Smooth muscle cell (in vitro differentiated cells): ENCODE measurements at regions not wholly inside any gene's neighbourhood (a gene's known extent, or its start where the extent isn't known, plus 50 kb on each side); places are given as distances from the start of the nearest gene placed in this dataset.

Experiments
- DNase-seq: peaks from one replicate; lab custom pipeline; 2025; ENCODE audit not compliant: unreplicated experiment; lab: John Stamatoyannopoulos, UW
- H2AFZ ChIP-seq: fragments of 200-600 bp; sonication (generic); 2 replicates; pipeline ENCODE4 v1.6.0; 2016; ENCODE audit warnings: antibody characterized with exemption, low read depth, mild to moderate bottlenecking
- H3F3A ChIP-seq: fragments of 200-600 bp; sonication (generic); 2 replicates; pipeline ENCODE4 v1.6.0; 2017; ENCODE audit warnings: antibody characterized with exemption, low read depth
- H3K27ac ChIP-seq: fragments of 200-600 bp; sonication (generic); 2 replicates; pipeline ENCODE4 v1.5.1; 2016; ENCODE audit warnings: low read depth, mild to moderate bottlenecking
- H3K27me3 ChIP-seq: fragments of 200-600 bp; sonication (generic); 2 replicates; pipeline ENCODE4 v1.6.1; 2016; ENCODE audit warnings: low read depth, mild to moderate bottlenecking
- H3K36me3 ChIP-seq: fragments of 200-600 bp; sonication (generic); 2 replicates; pipeline ENCODE4 v1.5.1; 2016; ENCODE audit warnings: low read depth
- H3K4me1 ChIP-seq: fragments of 200-600 bp; sonication (generic); 2 replicates; pipeline ENCODE4 v1.5.1; 2016; ENCODE audit warnings: low read depth
- H3K4me2 ChIP-seq: fragments of 200-600 bp; sonication (generic); 2 replicates; pipeline ENCODE4 v1.6.0; 2016; ENCODE audit warnings: mild to moderate bottlenecking
- H3K4me3 ChIP-seq: fragments of 200-600 bp; sonication (generic); 2 replicates; pipeline ENCODE4 v1.5.1; 2016; ENCODE audit warnings: mild to moderate bottlenecking
- H3K79me2 ChIP-seq: fragments of 200-600 bp; sonication (generic); 2 replicates; pipeline ENCODE4 v1.6.0; 2016; ENCODE audit warnings: low read depth, mild to moderate bottlenecking
- H3K9ac ChIP-seq: fragments of 200-600 bp; sonication (generic); 2 replicates; pipeline ENCODE4 v1.6.0; 2016; ENCODE audit warnings: low read depth
- H3K9me3 ChIP-seq: fragments of 200-600 bp; sonication (generic); replicated peaks from 2 replicates; pipeline ENCODE4 v1.5.1; 2016; ENCODE audit warnings: low read depth
- H4K20me1 ChIP-seq: fragments of 200-600 bp; sonication (generic); 2 replicates; pipeline ENCODE4 v1.6.0; 2016; ENCODE audit warnings: low read depth
- WGBS: methylation state at CpG from one replicate; pipeline ENCODE4 v1.1.7; 2016; ENCODE audit warnings: low lambda C conversion rate; 5-methylcytosine and 5-hydroxymethylcytosine counted together
- TF ChIP-seq, protein P1 (sequence below): fragments of 200-600 bp; sonication (generic); IDR thresholded peaks from 2 replicates; pipeline ENCODE4 v1.5.1; 2017; ENCODE audit warnings: borderline replicate concordance, mild to moderate bottlenecking, antibody characterized with exemption; ENCODE audit not compliant: insufficient read depth, poor library complexity, severe bottlenecking

DNA sequence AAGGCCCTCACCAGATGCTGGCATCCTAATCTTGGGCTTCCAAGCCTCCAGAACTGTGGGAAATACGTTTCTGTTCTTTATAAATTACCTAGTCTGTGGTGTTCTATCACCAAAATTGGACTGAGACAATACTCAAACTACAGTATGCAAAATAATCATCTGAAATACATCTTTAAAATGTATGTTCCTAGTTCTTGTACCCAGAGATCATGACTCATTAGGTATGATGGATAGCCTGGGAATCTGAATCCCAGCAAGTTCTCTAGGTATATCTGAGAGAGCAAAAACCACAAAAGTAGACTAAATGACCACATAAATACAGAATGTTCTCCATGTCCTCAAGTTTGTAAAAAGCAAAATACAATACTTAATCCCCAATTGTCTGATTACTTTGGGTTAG lies 166.3 kb downstream of the YIPF5 start:
- Histone ChIP-seq H3K36me3 (no peaks in the 10 kb centered on the region), H3K9me3 (no peaks in the 10 kb centered on the region), H3F3A (no peaks in the 10 kb centered on the region), H3K27ac (no peak overlapping the region), H2AFZ (no peak overlapping the region), H3K4me1 (no peaks in the 10 kb centered on the region), H3K9ac (no peak overlapping the region), H3K4me3 (no peak overlapping the region), H3K4me2 (no peak overlapping the region), H3K79me2 (no peaks in the 10 kb centered on the region), H3K27me3 (no peaks in the 10 kb centered on the region), H4K20me1 (no peaks in the 10 kb centered on the region)
- no peak for DNase-seq
- 70% methylated on average over 1 of the region's 1 CpG for WGBS
- TF ChIP-seq, protein P1, sequence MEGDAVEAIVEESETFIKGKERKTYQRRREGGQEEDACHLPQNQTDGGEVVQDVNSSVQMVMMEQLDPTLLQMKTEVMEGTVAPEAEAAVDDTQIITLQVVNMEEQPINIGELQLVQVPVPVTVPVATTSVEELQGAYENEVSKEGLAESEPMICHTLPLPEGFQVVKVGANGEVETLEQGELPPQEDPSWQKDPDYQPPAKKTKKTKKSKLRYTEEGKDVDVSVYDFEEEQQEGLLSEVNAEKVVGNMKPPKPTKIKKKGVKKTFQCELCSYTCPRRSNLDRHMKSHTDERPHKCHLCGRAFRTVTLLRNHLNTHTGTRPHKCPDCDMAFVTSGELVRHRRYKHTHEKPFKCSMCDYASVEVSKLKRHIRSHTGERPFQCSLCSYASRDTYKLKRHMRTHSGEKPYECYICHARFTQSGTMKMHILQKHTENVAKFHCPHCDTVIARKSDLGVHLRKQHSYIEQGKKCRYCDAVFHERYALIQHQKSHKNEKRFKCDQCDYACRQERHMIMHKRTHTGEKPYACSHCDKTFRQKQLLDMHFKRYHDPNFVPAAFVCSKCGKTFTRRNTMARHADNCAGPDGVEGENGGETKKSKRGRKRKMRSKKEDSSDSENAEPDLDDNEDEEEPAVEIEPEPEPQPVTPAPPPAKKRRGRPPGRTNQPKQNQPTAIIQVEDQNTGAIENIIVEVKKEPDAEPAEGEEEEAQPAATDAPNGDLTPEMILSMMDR, result no peak

- Histone ChIP-seq H3K27ac (no peak overlapping the region), H3K27me3 (no peaks in the 10 kb centered on the region), H3F3A (no peaks in the 10 kb centered on the region), H2AFZ (no peak overlapping the region), H4K20me1 (no peaks in the 10 kb centered on the region), H3K4me1 (no peaks in the 10 kb centered on the region), H3K9ac (no peak overlapping the region), H3K4me2 (no peak overlapping the region), H3K79me2 (no peaks in the 10 kb centered on the region), H3K36me3 (no peaks in the 10 kb centered on the region), H3K9me3 (no peaks in the 10 kb centered on the region), H3K4me3 (no peak overlapping the region)
- 97% methylated on average over 1 of the region's 1 CpG for WGBS
- DNase-seq, result no peak
- TF ChIP-seq, protein P1, result no peak
Measured at GRCh38 chr5:144004751-144005150, 165.7 kb downstream of the YIPF5 start.

DNA sequence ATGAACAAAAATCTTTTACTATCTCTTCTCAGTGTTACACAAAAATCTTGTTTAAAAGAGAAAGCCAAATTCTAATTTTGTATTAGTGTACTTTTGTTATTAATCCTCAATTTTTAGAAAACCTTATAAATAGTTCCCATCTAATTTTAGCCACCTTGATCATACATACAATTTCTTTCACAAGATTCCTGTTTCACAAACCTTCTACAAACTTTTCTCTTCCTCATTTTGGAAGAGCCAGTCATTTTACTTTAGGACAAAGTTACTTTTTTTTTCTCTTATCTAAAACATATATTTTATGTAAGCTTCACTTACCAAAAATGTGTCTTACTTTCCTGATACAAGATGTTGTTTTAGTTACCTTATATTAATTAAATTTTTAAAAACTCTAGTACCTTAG lies 161.3 kb downstream of the YIPF5 start:
- Histone ChIP-seq H3F3A (no peaks in the 10 kb centered on the region), H3K9ac (no peak overlapping the region), H3K79me2 (no peaks in the 10 kb centered on the region), H3K36me3 (no peaks in the 10 kb centered on the region), H3K4me2 (no peak overlapping the region), H3K27me3 (no peaks in the 10 kb centered on the region), H3K4me1 (no peaks in the 10 kb centered on the region), H3K4me3 (no peak overlapping the region), H3K9me3 (no peaks in the 10 kb centered on the region), H3K27ac (no peak overlapping the region), H2AFZ (no peak overlapping the region), H4K20me1 (no peaks in the 10 kb centered on the region)
- DNase-seq, result no peak
- TF ChIP-seq, protein P1, result no peak

DNA sequence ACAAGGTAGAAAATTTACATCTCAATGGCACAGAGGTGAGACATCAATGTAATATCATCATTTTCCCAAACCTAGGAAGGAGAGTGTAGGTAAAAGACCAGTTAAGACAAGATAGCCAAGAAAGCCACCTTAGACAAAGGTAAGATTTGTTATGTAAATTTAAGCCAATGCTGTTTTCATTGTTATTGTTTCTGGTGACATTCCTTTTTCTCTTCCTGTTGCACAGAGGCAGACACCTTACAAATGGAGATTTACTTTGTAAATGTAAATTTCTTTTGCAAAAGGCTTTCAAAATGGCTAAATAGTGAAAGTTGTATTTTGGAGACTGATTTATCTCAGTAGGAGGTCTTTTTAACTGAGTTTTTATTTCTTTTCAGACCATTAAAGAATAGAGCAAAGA lies 159.1 kb downstream of the YIPF5 start:
- Histone ChIP-seq H4K20me1 (no peaks in the 10 kb centered on the region), H3K4me2 (no peak overlapping the region), H3K9ac (no peak overlapping the region), H3F3A (no peaks in the 10 kb centered on the region), H3K27ac (no peak overlapping the region), H3K36me3 (no peaks in the 10 kb centered on the region), H3K9me3 (no peaks in the 10 kb centered on the region), H3K4me1 (peaks cover 4% of the 10 kb centered on the region), H3K4me3 (no peak overlapping the region), H3K27me3 (no peaks in the 10 kb centered on the region), H3K79me2 (no peaks in the 10 kb centered on the region), H2AFZ (no peak overlapping the region)
- DNase-seq, result no peak
- TF ChIP-seq, protein P1, result no peak
